ENCODE measurements at regions not wholly inside any gene's neighbourhood (a gene's known extent, or its start where the extent isn't known, plus 50 kb on each side); places are given as distances from the start of the nearest gene placed in this dataset.
"Not testable (repeated sequence)": the region's sequence is repeated elsewhere in the genome, so short reads cannot be mapped to it uniquely, and the experiment has no call there.

DNA sequence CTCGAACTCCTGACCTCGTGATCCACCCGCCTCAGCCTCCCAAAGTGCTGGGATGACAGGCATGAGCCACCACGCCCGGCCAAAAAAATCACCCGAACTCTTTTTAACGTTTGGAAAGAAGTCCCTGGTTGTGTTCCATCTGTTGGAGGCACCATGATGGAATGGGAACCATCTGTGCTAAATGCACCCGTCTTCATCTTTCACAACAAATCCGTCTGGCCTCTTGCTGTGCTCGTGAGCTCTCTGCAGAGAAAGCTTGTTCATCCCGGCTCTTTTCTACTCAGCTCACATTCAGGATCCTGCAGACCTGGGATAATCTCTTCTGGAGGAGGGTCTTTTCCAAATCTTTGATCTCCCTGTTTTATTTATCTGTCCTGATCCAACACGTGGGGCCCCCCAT, 188.8 kb downstream of the CRLF2 start:
- Mint-ChIP-seq H3K36me3 (no peaks in the 10 kb centered on the region), H3K4me3 (no peak overlapping the region), H3K9me3 (peaks cover 0 to 4% (median 0%) of the 10 kb centered on the region in 3 donors), H3K27me3 (peaks cover 3 to 20% of the 10 kb centered on the region in 2 donors), H3K27ac (no peak overlapping the region), H3K4me1 (peaks cover 17 to 20% (median 18%) of the 10 kb centered on the region in 3 donors)
- Histone ChIP-seq H3K36me3 (ENCODE audit: control insufficient read depth in 2 of 2, extremely low read depth in 1 of 2, insufficient read depth in 1 of 2, low read length in 1 of 2) (no peaks in the 10 kb centered on the region), H3K4me1 (ENCODE audit: control insufficient read depth in 1 of 2, extremely low read depth in 1 of 2, insufficient read depth in 2 of 2, low read length in 2 of 2) (peaks cover 8 to 11% of the 10 kb centered on the region in 2 experiments), H3K4me3 (ENCODE audit: control insufficient read depth in 1 of 2, extremely low read depth in 1 of 2, low read length in 1 of 2) (no peak overlapping the region), H3K27ac (ENCODE audit: low read length) (no peak overlapping the region), H3K9me3 (peaks cover 4% of the 10 kb centered on the region), H3K27me3 (replicated peaks in 1 of 2; ENCODE audit: control insufficient read depth in 2 of 2, extremely low read depth in 1 of 2, insufficient read depth in 2 of 2, low read length in 1 of 2) (peaks cover 0 to 13% of the 10 kb centered on the region in 2 experiments)
- POLR2A ChIA-PET, result no interaction called here
- DNase-seq (no peak), ATAC-seq (replicated peaks in 1 of 4) (no peak)
- CTCF ChIA-PET, result no interaction called here
- WGBS (ENCODE audit: insufficient coverage), result 94% methylated on average over 7 of the region's 12 CpGs

DNA sequence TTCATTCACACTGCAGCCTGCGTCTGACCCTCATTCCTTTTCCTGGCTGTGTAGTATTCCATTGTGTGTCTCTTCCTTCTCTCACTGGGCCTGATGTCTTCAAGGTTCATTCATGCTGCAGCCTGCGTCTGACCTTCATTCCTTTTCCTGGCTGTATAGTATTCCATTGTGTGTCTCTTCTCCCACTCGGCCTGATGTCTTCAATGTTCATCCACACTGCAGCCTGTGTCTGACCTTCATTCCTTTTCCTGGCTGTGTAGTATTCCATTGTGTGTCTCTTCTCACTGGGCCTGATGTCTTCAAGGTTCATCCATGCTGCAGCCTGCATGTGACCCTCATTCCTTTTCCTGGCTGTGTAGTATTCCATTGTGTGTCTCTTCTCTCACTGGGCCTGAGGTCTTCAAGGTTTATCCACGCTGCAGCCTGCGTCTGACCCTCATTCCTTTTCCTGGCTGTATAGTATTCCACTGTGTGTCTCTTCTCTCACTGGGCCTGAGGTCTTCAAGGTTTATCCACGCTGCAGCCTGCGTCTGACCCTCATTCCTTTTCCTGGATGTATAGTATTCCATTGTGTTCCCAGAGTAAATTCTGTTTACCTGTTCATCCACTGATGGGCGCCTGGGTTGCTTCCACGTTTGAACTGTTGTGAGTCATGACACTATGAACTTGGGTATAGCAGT, 191.0 kb downstream of the CRLF2 start:
- H3K9me3 ChIP-seq; DNase-seq; H3K4me1 ChIP-seq (ENCODE audit: control insufficient read depth in 1 of 2, extremely low read depth in 1 of 2, insufficient read depth in 2 of 2, low read length in 2 of 2); H3K36me3 ChIP-seq (ENCODE audit: control insufficient read depth in 2 of 2, extremely low read depth in 1 of 2, insufficient read depth in 1 of 2, low read length in 1 of 2); H3K4me1 Mint-ChIP-seq; H3K27ac ChIP-seq (ENCODE audit: low read length); H3K4me3 ChIP-seq (ENCODE audit: control insufficient read depth in 1 of 2, extremely low read depth in 1 of 2, low read length in 1 of 2); POLR2A ChIA-PET; H3K27me3 Mint-ChIP-seq; H3K36me3 Mint-ChIP-seq; H3K9me3 Mint-ChIP-seq; H3K27ac Mint-ChIP-seq; H3K4me3 Mint-ChIP-seq; CTCF ChIA-PET; H3K27me3 ChIP-seq (replicated peaks in 1 of 2; ENCODE audit: control insufficient read depth in 2 of 2, extremely low read depth in 1 of 2, insufficient read depth in 2 of 2, low read length in 1 of 2); ATAC-seq (replicated peaks in 1 of 4): not testable (repeated sequence)
- no CpG with 5 or more reads among the region's 9 CpGs for WGBS (ENCODE audit: insufficient coverage)

DNA sequence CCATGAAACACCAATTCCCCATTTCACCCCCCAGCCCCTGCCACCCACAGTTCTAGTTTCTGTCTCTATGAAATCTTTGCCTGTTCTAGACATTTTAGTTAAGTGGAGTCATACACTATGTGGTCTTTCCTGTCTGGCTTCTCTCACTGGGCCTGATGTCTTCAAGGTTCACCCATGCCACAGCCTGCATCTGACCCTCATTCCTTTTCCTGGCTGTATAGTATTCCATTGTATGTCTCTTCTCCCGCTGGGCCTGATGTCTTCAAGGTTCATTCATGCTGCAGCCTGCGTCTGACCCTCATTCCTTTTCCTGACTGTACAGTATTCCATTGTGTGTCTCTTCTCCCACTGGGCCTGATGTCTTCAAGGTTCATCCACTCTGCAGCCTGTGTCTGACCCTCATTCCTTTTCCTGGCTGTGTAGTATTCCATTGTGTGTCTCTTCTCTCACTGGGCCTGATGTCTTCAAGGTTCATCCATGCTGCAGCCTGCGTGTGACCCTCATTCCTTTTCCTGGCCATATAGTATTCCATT, 191.7 kb downstream of the CRLF2 start:
- ATAC-seq (replicated peaks in 1 of 4) (no peak), DNase-seq (no peak)
- Mint-ChIP-seq H3K9me3 (peaks cover 0 to 4% (median 0%) of the 10 kb centered on the region in 3 donors), H3K36me3 (no peaks in the 10 kb centered on the region), H3K4me1 (peaks cover 0 to 2% (median 0%) of the 10 kb centered on the region in 3 donors), H3K27me3 (peaks cover 0 to 5% of the 10 kb centered on the region in 2 donors), H3K4me3 (no peak overlapping the region), H3K27ac (no peak overlapping the region)
- peaks cover 4% of the 10 kb centered on the region for H3K9me3 ChIP-seq
- H3K4me3 ChIP-seq (ENCODE audit: control insufficient read depth in 1 of 2, extremely low read depth in 1 of 2, low read length in 1 of 2), result no peak overlapping the region
- no peaks in the 10 kb centered on the region for H3K36me3 ChIP-seq (ENCODE audit: control insufficient read depth in 2 of 2, extremely low read depth in 1 of 2, insufficient read depth in 1 of 2, low read length in 1 of 2)
- peaks cover 0 to under 1% of the 10 kb centered on the region in 2 experiments for H3K4me1 ChIP-seq (ENCODE audit: control insufficient read depth in 1 of 2, extremely low read depth in 1 of 2, insufficient read depth in 2 of 2, low read length in 2 of 2)
- CTCF ChIA-PET, result no interaction called here
- WGBS (ENCODE audit: insufficient coverage), result 93% methylated on average over 2 of the region's 3 CpGs
- POLR2A ChIA-PET, result no interaction called here
- peaks cover 0 to 3% of the 10 kb centered on the region in 2 experiments for H3K27me3 ChIP-seq (replicated peaks in 1 of 2; ENCODE audit: control insufficient read depth in 2 of 2, extremely low read depth in 1 of 2, insufficient read depth in 2 of 2, low read length in 1 of 2)
- no peak overlapping the region for H3K27ac ChIP-seq (ENCODE audit: low read length)

DNA sequence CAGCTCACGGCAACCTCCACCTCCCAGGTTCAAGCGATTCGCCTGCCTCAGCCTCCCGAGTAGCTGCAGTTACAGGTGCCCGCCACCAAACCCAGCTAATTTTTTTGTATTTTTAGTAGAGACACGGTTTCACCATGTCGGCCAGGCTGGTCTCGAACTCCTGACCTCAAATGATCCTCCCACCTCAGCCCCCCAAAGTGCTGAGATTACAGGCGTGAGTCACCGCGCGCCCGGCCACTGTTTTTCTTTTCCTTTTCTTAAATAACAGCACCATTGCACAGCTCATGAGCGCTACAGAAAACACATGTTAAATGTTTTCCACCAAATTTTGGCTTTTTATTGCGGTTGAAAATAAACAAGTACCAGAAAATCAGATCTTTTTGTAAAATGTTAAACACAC, 195.5 kb downstream of the CRLF2 start:
- H3K27ac Mint-ChIP-seq; H3K4me1 Mint-ChIP-seq; DNase-seq; H3K36me3 Mint-ChIP-seq; POLR2A ChIA-PET; H3K27ac ChIP-seq (ENCODE audit: low read length); H3K9me3 Mint-ChIP-seq; H3K27me3 ChIP-seq (replicated peaks in 1 of 2; ENCODE audit: control insufficient read depth in 2 of 2, extremely low read depth in 1 of 2, insufficient read depth in 2 of 2, low read length in 1 of 2); H3K36me3 ChIP-seq (ENCODE audit: control insufficient read depth in 2 of 2, extremely low read depth in 1 of 2, insufficient read depth in 1 of 2, low read length in 1 of 2); ATAC-seq (replicated peaks in 1 of 4); H3K27me3 Mint-ChIP-seq; H3K4me3 ChIP-seq (ENCODE audit: control insufficient read depth in 1 of 2, extremely low read depth in 1 of 2, low read length in 1 of 2); H3K4me1 ChIP-seq (ENCODE audit: control insufficient read depth in 1 of 2, extremely low read depth in 1 of 2, insufficient read depth in 2 of 2, low read length in 2 of 2); H3K9me3 ChIP-seq; H3K4me3 Mint-ChIP-seq; CTCF ChIA-PET: not testable (repeated sequence)
- 68% methylated on average over 3 of the region's 15 CpGs for WGBS (ENCODE audit: insufficient coverage)

DNA sequence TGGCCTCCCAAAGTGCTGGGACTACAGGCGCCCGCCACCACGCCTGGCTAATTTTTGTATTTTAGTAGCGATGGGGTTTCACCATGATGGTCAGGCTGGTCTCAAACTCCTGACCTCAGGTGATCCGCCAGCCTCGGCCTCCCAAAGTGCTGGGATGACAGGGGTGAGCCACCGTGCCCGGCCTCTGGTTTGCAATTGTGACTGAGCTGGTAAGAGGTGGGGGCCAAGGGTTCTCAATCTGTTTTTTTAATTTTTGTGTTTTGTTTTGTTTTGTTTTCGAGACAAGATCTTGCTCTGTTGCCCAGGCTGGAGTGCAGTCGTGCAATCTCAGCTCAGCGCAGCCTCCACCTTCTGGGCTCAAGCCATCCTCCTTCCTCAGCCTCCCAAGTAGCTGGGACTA, 196.2 kb downstream of the CRLF2 start:
- 100% methylated on average over 8 of the region's 11 CpGs for WGBS (ENCODE audit: insufficient coverage)
- CTCF ChIA-PET; H3K4me3 ChIP-seq (ENCODE audit: control insufficient read depth in 1 of 2, extremely low read depth in 1 of 2, low read length in 1 of 2); H3K4me1 ChIP-seq (ENCODE audit: control insufficient read depth in 1 of 2, extremely low read depth in 1 of 2, insufficient read depth in 2 of 2, low read length in 2 of 2); H3K27ac Mint-ChIP-seq; H3K27ac ChIP-seq (ENCODE audit: low read length); H3K9me3 ChIP-seq; POLR2A ChIA-PET; H3K27me3 ChIP-seq (replicated peaks in 1 of 2; ENCODE audit: control insufficient read depth in 2 of 2, extremely low read depth in 1 of 2, insufficient read depth in 2 of 2, low read length in 1 of 2); H3K36me3 Mint-ChIP-seq; H3K9me3 Mint-ChIP-seq; H3K27me3 Mint-ChIP-seq; DNase-seq; H3K4me3 Mint-ChIP-seq; ATAC-seq (replicated peaks in 1 of 4); H3K4me1 Mint-ChIP-seq; H3K36me3 ChIP-seq (ENCODE audit: control insufficient read depth in 2 of 2, extremely low read depth in 1 of 2, insufficient read depth in 1 of 2, low read length in 1 of 2): not testable (repeated sequence)

DNA sequence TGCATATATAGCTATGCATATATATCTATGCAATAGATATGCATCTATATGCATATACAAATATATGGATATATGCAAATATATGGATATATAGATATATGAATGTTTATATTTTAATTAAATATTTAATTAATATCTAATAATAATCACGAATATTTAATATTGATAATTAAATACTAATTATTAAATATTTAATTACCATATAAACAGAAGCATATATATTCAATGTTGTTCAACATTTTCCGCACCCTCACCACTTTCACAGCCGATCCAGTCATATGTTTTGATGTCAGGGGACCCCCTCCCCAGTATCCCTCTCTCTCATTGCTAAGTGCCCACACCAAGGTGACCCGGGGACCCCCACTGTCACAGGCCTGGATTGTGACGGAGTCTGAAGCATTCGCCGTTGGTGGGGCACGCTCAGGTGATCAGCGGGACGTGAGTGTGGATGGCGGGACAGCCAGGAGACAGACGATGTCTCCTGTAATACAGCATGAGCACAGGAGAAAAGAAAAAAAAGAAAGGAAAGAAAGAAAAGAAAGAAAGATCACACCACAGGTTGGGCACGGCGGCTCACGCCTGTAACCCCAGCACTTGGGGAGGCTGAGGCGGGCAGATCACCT, 199.7 kb downstream of the CRLF2 start:
- no peak overlapping the region for H3K4me3 Mint-ChIP-seq
- DNase-seq, result no peak
- no peaks in the 10 kb centered on the region for H3K9me3 ChIP-seq
- H3K27ac ChIP-seq (ENCODE audit: low read length), result no peak overlapping the region
- H3K36me3 Mint-ChIP-seq, result no peaks in the 10 kb centered on the region
- H3K9me3 Mint-ChIP-seq, result peaks cover 0 to 3% (median 0%) of the 10 kb centered on the region in 3 donors
- no peak overlapping the region for H3K27ac Mint-ChIP-seq
- H3K36me3 ChIP-seq (ENCODE audit: control insufficient read depth in 2 of 2, extremely low read depth in 1 of 2, insufficient read depth in 1 of 2, low read length in 1 of 2), result no peaks in the 10 kb centered on the region
- POLR2A ChIA-PET, result no interaction called here
- H3K4me3 ChIP-seq (ENCODE audit: control insufficient read depth in 1 of 2, extremely low read depth in 1 of 2, low read length in 1 of 2), result no peak overlapping the region
- ATAC-seq (replicated peaks in 1 of 4), result no peak
- no peaks in the 10 kb centered on the region for H3K4me1 Mint-ChIP-seq
- peaks cover 0 to 4% of the 10 kb centered on the region in 2 experiments for H3K27me3 ChIP-seq (replicated peaks in 1 of 2; ENCODE audit: control insufficient read depth in 2 of 2, extremely low read depth in 1 of 2, insufficient read depth in 2 of 2, low read length in 1 of 2)
- CTCF ChIA-PET, result no interaction called here
- H3K4me1 ChIP-seq (ENCODE audit: control insufficient read depth in 1 of 2, extremely low read depth in 1 of 2, insufficient read depth in 2 of 2, low read length in 2 of 2), result no peaks in the 10 kb centered on the region
- H3K27me3 Mint-ChIP-seq, result no peaks in the 10 kb centered on the region
- 90% methylated on average over 13 of the region's 16 CpGs for WGBS (ENCODE audit: insufficient coverage)
